ENCODE measurements at regions not wholly inside any gene's neighbourhood (a gene's known extent, or its start where the extent isn't known, plus 50 kb on each side); places are given as distances from the start of the nearest gene placed in this dataset.

- no peak for ATAC-seq (ENCODE audit: low read depth)
- no peak for TF ChIP-seq CTCF (IDR thresholded peaks at IDR 0.05)
- peaks cover 28% of the 10 kb centered on the region for H3K4me1 Mint-ChIP-seq
- no peak for DNase-seq
- no peaks in the 10 kb centered on the region for H3K36me3 Mint-ChIP-seq (ENCODE audit: low read depth)
- POLR2A ChIA-PET = interaction anchor here (0.5 to 2.1 kb wide), 2 partner anchors 175 to 201 kb away, joined by 3 to 14 read pairs; no protein-coding TSS in a partner anchor
- H3K27me3 Mint-ChIP-seq = no peaks in the 10 kb centered on the region
- intact Hi-C loops (cut with micrococcal nuclease) = loop anchor here (1.0 to 10.0 kb wide), 4 partner anchors 74 to 508 kb away; no protein-coding TSS in a partner anchor
- H3K4me3 Mint-ChIP-seq = no peak overlapping the region
- H3K27ac Mint-ChIP-seq = no peak overlapping the region
- CTCF ChIA-PET = no interaction called here
- peaks cover 1% of the 10 kb centered on the region for H3K9me3 Mint-ChIP-seq
Measured at GRCh38 chrX:9166584-9166944, 132.6 kb upstream of the FAM9B start.

- no peak overlapping the region for H3K27ac Mint-ChIP-seq
- no peaks in the 10 kb centered on the region for H3K4me1 Mint-ChIP-seq
- H3K9me3 Mint-ChIP-seq = peaks cover 1% of the 10 kb centered on the region
- no peaks in the 10 kb centered on the region for H3K36me3 Mint-ChIP-seq (ENCODE audit: low read depth)
- CTCF ChIA-PET = no interaction called here
- H3K27me3 Mint-ChIP-seq = peaks cover 2% of the 10 kb centered on the region
- intact Hi-C loops (cut with micrococcal nuclease) = no loop called here
- ATAC-seq (ENCODE audit: low read depth) (no peak), DNase-seq (no peak)
- no peak for TF ChIP-seq CTCF (IDR thresholded peaks at IDR 0.05)
- no peak overlapping the region for H3K4me3 Mint-ChIP-seq
- POLR2A ChIA-PET = no interaction called here
Measured at GRCh38 chrX:9171841-9172463, 138.0 kb upstream of the FAM9B start.

GRCh38 chrX:9172464-9172850 is 138.5 kb upstream of the FAM9B start:
- no peak for TF ChIP-seq CTCF (IDR thresholded peaks at IDR 0.05)
- H3K36me3 Mint-ChIP-seq (ENCODE audit: low read depth) = no peaks in the 10 kb centered on the region
- POLR2A ChIA-PET = no interaction called here
- H3K9me3 Mint-ChIP-seq = peaks cover 1% of the 10 kb centered on the region
- no peak for ATAC-seq (ENCODE audit: low read depth)
- intact Hi-C loops (cut with micrococcal nuclease) = no loop called here
- H3K4me3 Mint-ChIP-seq = no peak overlapping the region
- DNase-seq = no peak
- peaks cover 2% of the 10 kb centered on the region for H3K27me3 Mint-ChIP-seq
- no peaks in the 10 kb centered on the region for H3K4me1 Mint-ChIP-seq
- CTCF ChIA-PET = no interaction called here
- H3K27ac Mint-ChIP-seq = no peak overlapping the region

GRCh38 chrX:9180623-9181022 is 146.7 kb upstream of the FAM9B start:
- H3K27me3 Mint-ChIP-seq = no peaks in the 10 kb centered on the region
- no peaks in the 10 kb centered on the region for H3K9me3 Mint-ChIP-seq
- POLR2A ChIA-PET = no interaction called here
- no peak overlapping the region for H3K27ac Mint-ChIP-seq
- no peak for ATAC-seq (ENCODE audit: low read depth)
- no peaks in the 10 kb centered on the region for H3K4me1 Mint-ChIP-seq
- intact Hi-C loops (cut with micrococcal nuclease) = no loop called here
- CTCF ChIA-PET = no interaction called here
- TF ChIP-seq CTCF (IDR thresholded peaks at IDR 0.05) = no peak
- no peak for DNase-seq
- H3K4me3 Mint-ChIP-seq = no peak overlapping the region
- H3K36me3 Mint-ChIP-seq (ENCODE audit: low read depth) = no peaks in the 10 kb centered on the region

- Mint-ChIP-seq H3K27ac (no peak overlapping the region), H3K36me3 (ENCODE audit: low read depth) (no peaks in the 10 kb centered on the region), H3K4me1 (no peaks in the 10 kb centered on the region), H3K27me3 (peaks cover 4% of the 10 kb centered on the region), H3K4me3 (no peak overlapping the region), H3K9me3 (no peaks in the 10 kb centered on the region)
- CTCF ChIA-PET = no interaction called here
- no peak for TF ChIP-seq CTCF (IDR thresholded peaks at IDR 0.05)
- intact Hi-C loops (cut with micrococcal nuclease) = no loop called here
- POLR2A ChIA-PET = no interaction called here
- no peak for ATAC-seq (ENCODE audit: low read depth)
- DNase-seq = no peak
Measured at GRCh38 chrX:9182041-9182440, 148.1 kb upstream of the FAM9B start.

Measured in activated B cell treated with CpG ODN at 0.5 μM for 24 hours (primary cell).